Epithelial cell of proximal tubule (primary cell): ENCODE measurements at regions not wholly inside any gene's neighbourhood (a gene's known extent, or its start where the extent isn't known, plus 50 kb on each side); places are given as distances from the start of the nearest gene placed in this dataset.
A peak's percentile ranks its signal among the peaks of the same experiment; 100 is the strongest.

Experiments used
- DNase-seq: peaks from one replicate; pipeline ENCODE4 v3.0.0-alpha.2; 2011; ENCODE audit warnings: low read depth
- H3K4me3 ChIP-seq: 2 replicates; pipeline ENCODE4 v1.5.1; 2011; ENCODE audit warnings: low read depth, mild to moderate bottlenecking, low read length
- CTCF ChIP-seq: conservative IDR thresholded peaks from 2 replicates; pipeline ENCODE4 v1.5.1; 2012; ENCODE audit warnings: low read depth, mild to moderate bottlenecking, low read length

GRCh38 chr11:112554586-112554985, 293.9 kb upstream of the PLET1 start:
- H3K4me3 ChIP-seq: no peak overlapping the region
- TF ChIP-seq CTCF: no peak
- DNase-seq: no peak

DNA sequence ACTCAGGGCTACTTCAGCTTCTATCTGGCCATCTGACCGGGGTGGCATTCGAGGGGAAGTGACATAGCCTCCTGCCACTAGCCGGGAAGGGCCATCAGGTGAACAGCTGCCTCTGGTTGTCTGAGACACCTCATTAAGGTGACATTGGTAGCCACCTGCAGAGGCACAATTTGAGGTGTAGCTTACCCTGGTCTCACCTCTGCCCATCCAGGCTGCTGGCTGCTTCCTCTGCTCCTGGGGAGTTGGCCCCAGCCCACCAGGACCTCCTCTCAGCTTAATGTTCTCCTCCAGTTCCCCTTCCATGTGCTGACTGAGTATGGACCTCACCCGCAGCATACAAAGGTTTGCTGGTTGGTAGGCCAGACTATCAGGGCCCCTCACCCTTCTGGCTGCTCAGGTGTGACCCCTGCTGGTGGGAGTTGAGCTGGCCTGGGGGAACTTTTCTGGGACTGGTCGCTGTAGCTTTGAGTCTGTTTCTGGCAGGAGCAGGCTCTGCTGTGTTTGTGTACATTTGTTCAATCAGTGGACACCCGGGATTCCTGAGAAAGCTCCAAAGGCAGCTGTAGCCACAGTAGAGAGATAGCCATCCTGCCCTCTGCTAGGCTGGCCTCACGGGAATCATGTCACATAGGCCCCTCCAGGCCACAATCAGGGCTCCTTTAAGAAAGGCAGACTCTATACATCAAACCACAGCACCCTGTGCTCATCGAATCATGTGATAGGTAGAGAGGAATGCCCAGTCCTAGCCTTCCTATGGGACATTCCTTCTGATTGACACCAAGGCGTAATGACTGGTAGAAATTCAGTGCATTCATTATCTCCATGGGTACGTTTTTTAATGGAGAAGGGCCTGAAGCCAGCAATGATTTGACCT, 295.1 kb upstream of the PLET1 start:
- H3K4me3 ChIP-seq: no peak overlapping the region
- TF ChIP-seq CTCF: peak; percentile 81
- DNase-seq: no peak

- H3K4me3 ChIP-seq: no peak overlapping the region
- no peak for DNase-seq
- no peak for TF ChIP-seq CTCF
Observed at GRCh38 chr11:112558691-112559090, 298.0 kb upstream of the PLET1 start.

DNA sequence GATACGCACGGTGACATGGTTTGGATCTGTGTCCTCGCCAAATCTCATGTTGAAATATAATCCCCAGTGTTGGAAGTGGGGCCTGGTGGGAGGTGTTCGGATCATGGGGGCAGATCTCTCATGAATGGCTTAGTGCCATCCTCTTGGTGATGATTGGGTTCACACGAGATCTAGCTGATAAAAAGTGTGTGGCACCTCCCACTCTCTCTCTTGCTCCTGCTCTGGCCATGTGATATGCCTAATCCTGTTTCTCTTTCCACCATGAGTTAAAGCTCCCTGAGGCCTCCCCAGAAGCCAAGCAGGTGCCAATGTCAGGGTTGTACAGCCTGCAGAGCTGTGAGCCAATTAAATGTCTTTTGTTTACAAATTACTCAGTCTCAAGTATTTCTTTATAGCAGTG, 303.1 kb upstream of the PLET1 start:
- TF ChIP-seq CTCF: no peak
- no peak overlapping the region for H3K4me3 ChIP-seq
- DNase-seq: no peak

GRCh38 chr11:112564228-112564955, 303.7 kb upstream of the PLET1 start:
- DNase-seq: no peak
- H3K4me3 ChIP-seq: no peak overlapping the region
- no peak for TF ChIP-seq CTCF

GRCh38 chr11:112565551-112565950, 304.9 kb upstream of the PLET1 start:
- no peak for TF ChIP-seq CTCF
- no peak for DNase-seq
- no peak overlapping the region for H3K4me3 ChIP-seq
